ENCODE measurements at regions not wholly inside any gene's neighbourhood (a gene's known extent, or its start where the extent isn't known, plus 50 kb on each side); places are given as distances from the start of the nearest gene placed in this dataset.

GRCh38 chr2:145199827-145200706 is 680.1 kb upstream of the ZEB2 start:
- TF ChIP-seq EZH2 (IDR thresholded peaks at IDR 0.05; ENCODE audit: borderline replicate concordance, low read depth, low read length, poor library complexity, severe bottlenecking) (no peak), CTCF (conservative IDR thresholded peaks at IDR 0.05; ENCODE audit: low read depth, low read length) (no peak)
